Mucosa of descending colon (tissue), 3 donors: ENCODE measurements at regions not wholly inside any gene's neighbourhood (a gene's known extent, or its start where the extent isn't known, plus 50 kb on each side); places are given as distances from the start of the nearest gene placed in this dataset.
A peak's percentile ranks its signal among the peaks of the same experiment; 100 is the strongest.

ENCODE experiments used
- ATAC-seq: fragments of 200-7000 bp; cut with Tn5 transposase; one replicate; pipeline ENCODE4 v1.9.1; 2020; ENCODE audit warnings: mild to moderate bottlenecking, moderate library complexity
- DNase-seq, 3 donors: peaks; one replicate each; pipeline ENCODE4 v3.0.0-alpha.2; 2020
- H3K36me3 ChIP-seq: fragments of 200-600 bp; one replicate; pipeline ENCODE4 v1.8.0; 2021; ENCODE audit warnings: low read depth, mild to moderate bottlenecking
- H3K4me1 ChIP-seq: fragments of 200-600 bp; one replicate; pipeline ENCODE4 v1.8.0; 2021; ENCODE audit warnings: low read depth, mild to moderate bottlenecking
- H3K4me3 ChIP-seq: fragments of 200-600 bp; one replicate; pipeline ENCODE4 v1.8.0; 2021; ENCODE audit warnings: mild to moderate bottlenecking
- H3K9me3 ChIP-seq: fragments of 200-600 bp; one replicate; pipeline ENCODE4 v1.8.0; 2021; ENCODE audit warnings: mild to moderate bottlenecking
- CTCF ChIP-seq: fragments of 200-600 bp; IDR thresholded peaks from one replicate; pipeline ENCODE4 v1.8.0; 2022; ENCODE audit warnings: antibody characterized with exemption, mild to moderate bottlenecking
- intact Hi-C, 2 donors: fragments of 100-400 bp; cut with DNase I in 1 of 2; cut with micrococcal nuclease in 1 of 2; formaldehyde crosslinking; loops; one replicate each; pipeline versions ENCODE4 v1.11.0 to v1.11.1; 2022; cut with DNase I, micrococcal nuclease
- donor health status: DM: no; HTN: no; CAD: no; lungs with moderate emphysema.
- donor health status: DM: no; HTN: no; CAD: no.
- donor health status: DM: no; HTN: yes; CAD: no.

- peak; percentile 72 for ATAC-seq
- H3K4me3 ChIP-seq, result no peak overlapping the region
- no peaks in the 10 kb centered on the region for H3K9me3 ChIP-seq
- DNase-seq, result peak in 1 of 3 donors; percentile 66
- intact Hi-C loops, result loop anchor here (10.0 kb wide), 4 partner anchors 241 to 911 kb away; no protein-coding TSS in a partner anchor
- peak; percentile 27 for TF ChIP-seq CTCF
- no peaks in the 10 kb centered on the region for H3K4me1 ChIP-seq
- no peaks in the 10 kb centered on the region for H3K36me3 ChIP-seq
These were observed 61.9 kb upstream of the MAX start for GRCh38 chr14:65164068-65164824.

GRCh38 chr14:65164825-65165135, 62.5 kb upstream of the MAX start:
- DNase-seq (no peak), ATAC-seq (no peak)
- no peaks in the 10 kb centered on the region for H3K9me3 ChIP-seq
- no peaks in the 10 kb centered on the region for H3K36me3 ChIP-seq
- no peaks in the 10 kb centered on the region for H3K4me1 ChIP-seq
- TF ChIP-seq CTCF, result no peak
- no peak overlapping the region for H3K4me3 ChIP-seq
- intact Hi-C loops, result loop anchor here (10.0 kb wide), 4 partner anchors 240 to 910 kb away; no protein-coding TSS in a partner anchor

- Histone ChIP-seq H3K4me1 (no peaks in the 10 kb centered on the region), H3K9me3 (no peaks in the 10 kb centered on the region), H3K4me3 (no peak overlapping the region), H3K36me3 (no peaks in the 10 kb centered on the region)
- intact Hi-C loops, result loop anchor here (10.0 kb wide), 4 partner anchors 238 to 908 kb away; no protein-coding TSS in a partner anchor
- DNase-seq (no peak), ATAC-seq (peak; percentile 45)
- no peak for TF ChIP-seq CTCF
These were observed 64.8 kb upstream of the MAX start for GRCh38 chr14:65167072-65167645.

- no peak overlapping the region for H3K4me3 ChIP-seq
These were observed 66.5 kb upstream of the MAX start for GRCh38 chr14:65168840-65169239.

GRCh38 chr14:65169351-65169750, 67.0 kb upstream of the MAX start:
- no peak for ATAC-seq
- Histone ChIP-seq H3K9me3 (no peaks in the 10 kb centered on the region), H3K4me3 (no peak overlapping the region), H3K36me3 (no peaks in the 10 kb centered on the region), H3K4me1 (no peaks in the 10 kb centered on the region)
- no peak for DNase-seq
- intact Hi-C loops, result loop anchor here (10.0 kb wide), 4 partner anchors 235 to 905 kb away; no protein-coding TSS in a partner anchor
- no peak for TF ChIP-seq CTCF

More at GRCh38 chr14:65168840-65169239, 66.5 kb upstream of the MAX start:
- TF ChIP-seq CTCF, result no peak
- H3K9me3 ChIP-seq, result no peaks in the 10 kb centered on the region
- intact Hi-C loops, result loop anchor here (10.0 kb wide), 4 partner anchors 236 to 906 kb away; no protein-coding TSS in a partner anchor
- no peak for ATAC-seq
- no peaks in the 10 kb centered on the region for H3K4me1 ChIP-seq
- DNase-seq, result no peak
- H3K36me3 ChIP-seq, result no peaks in the 10 kb centered on the region
